HG03378 (cell line): ENCODE measurements at regions not wholly inside any gene's neighbourhood (a gene's known extent, or its start where the extent isn't known, plus 50 kb on each side); places are given as distances from the start of the nearest gene placed in this dataset.
"Not testable (repeated sequence)": the region's sequence is repeated elsewhere in the genome, so short reads cannot be mapped to it uniquely, and the experiment has no call there.

ENCODE experiments used
- ATAC-seq: cut with Tn5 transposase; IDR thresholded peaks from one replicate; pipeline ENCODE4 v1.9.1; 2021; ENCODE audit warnings: mild to moderate bottlenecking, moderate library complexity; ENCODE audit not compliant: unreplicated experiment

GRCh38 chr10:129042776-129043595, 424.1 kb upstream of the MGMT start:
- no peak for ATAC-seq

DNA sequence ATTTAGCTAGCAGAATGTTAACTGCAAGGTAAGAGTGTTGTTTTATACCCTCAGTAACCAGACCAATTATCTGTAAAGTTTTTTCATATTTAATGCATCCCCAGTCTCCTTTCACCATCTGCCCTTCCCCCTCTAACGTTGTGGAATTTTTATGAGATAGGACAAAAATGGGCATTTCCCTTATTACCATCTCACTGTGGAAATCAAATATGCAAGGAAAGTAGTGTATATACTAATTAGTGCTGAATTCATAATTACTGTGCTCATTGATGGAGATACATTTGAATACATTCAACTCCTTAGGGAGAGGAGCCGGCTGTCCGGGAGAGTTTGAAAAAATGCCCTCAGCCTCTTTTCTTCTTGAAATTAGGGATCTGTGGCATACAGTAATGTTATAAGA, 423.4 kb upstream of the MGMT start:
- ATAC-seq, result no peak

- no peak for ATAC-seq
Observed at GRCh38 chr10:129045599-129045998, 421.4 kb upstream of the MGMT start.

DNA sequence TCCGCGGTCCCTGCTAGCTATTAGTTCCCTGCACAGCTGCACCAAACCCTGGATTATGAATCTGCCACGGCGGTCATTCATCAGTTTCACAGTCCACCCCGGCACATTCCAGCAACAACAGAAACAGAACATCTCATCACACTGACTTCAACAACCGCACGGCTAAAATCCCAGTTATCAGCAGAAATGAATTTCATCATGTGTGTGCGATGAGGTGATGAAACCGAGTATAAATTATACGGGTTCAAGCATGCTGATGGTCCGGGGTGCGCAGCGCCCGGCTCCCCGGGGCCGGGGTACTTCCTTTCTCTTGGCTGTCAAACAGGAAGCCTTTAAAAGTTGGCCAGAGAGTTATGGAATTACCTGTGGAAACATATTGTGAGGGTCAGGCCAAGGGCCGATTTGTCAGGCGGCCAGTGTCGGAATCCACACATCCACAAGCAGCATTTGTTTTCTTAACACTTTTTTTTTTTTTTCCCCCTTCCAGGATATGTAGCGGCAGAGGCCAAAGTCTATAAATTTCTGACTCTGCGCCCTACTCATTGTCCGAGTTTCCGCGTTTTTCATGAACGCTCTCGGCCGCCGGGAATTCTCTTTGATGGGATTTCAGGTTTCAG, 420.9 kb upstream of the MGMT start:
- no peak for ATAC-seq

- no peak for ATAC-seq
Observed at GRCh38 chr10:129046962-129047361, 420.1 kb upstream of the MGMT start.

- no peak for ATAC-seq
Observed at GRCh38 chr10:129047600-129047999, 419.4 kb upstream of the MGMT start.

DNA sequence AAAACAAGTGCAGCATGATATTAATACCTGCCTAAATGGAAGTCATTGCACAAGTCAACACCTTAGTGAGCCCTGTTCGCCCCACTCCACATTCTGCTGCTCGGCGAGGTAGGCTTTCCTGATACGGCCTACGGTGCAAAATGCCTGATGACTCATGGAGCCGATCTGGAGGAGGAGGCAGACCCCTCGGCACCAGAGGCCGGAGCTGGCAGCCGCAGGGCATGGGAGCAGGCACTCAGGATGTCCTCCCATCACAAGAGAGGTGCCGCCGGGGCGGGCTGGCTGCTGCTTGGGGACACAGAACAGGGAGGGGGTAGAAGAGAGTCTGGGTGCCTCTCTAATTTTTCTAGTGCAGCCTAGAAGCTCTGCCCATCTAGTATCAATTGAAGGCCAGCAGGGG, 418.5 kb upstream of the MGMT start:
- no peak for ATAC-seq

- ATAC-seq, result no peak
Observed at GRCh38 chr10:129049501-129049900, 417.5 kb upstream of the MGMT start.

DNA sequence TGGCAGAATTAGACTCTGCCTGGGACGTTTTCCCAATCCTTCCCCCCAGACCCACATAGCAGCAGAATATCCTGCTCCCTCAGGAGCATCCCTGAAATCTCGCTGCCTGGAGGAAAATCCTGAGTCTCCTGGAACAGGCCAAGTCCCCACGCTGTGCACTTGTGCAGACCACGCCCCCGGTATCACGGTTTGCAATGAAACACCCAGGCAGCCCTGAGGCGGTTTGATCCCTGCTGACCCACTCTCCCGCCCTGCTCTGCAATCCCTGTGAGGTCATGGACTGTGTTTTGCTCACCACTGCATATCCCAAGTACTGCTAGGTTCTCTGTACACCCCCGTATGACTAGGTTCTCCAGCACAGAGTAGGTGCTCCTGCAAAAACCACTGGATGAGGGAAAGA, 411.8 kb upstream of the MGMT start:
- no peak for ATAC-seq

DNA sequence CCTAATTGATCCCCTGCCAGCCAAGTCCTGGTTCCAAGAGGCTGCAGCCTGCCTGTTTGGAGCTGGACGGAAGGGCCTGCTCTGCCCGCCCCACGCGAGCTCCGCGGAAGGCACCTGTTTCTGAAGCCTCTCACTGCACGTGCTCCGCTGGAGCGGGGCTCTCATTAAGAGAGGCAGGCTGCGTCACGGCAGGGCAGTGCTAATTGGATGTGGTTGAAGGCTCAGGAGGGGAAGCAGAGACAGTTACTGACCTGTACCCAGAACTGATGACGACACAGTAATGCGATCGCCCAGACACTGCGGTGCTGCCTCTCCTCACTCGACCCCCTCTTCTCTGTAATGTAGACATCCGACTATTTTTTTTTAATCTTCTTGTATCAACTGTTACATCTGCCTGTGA, 411.1 kb upstream of the MGMT start:
- ATAC-seq, result no peak

GRCh38 chr10:129056734-129057689, 410.0 kb upstream of the MGMT start:
- peak; percentile 22 for ATAC-seq

GRCh38 chr10:129057856-129058663, 409.0 kb upstream of the MGMT start:
- peak; percentile 89 for ATAC-seq

- ATAC-seq, result no peak
Observed at GRCh38 chr10:129058664-129059155, 408.3 kb upstream of the MGMT start.

DNA sequence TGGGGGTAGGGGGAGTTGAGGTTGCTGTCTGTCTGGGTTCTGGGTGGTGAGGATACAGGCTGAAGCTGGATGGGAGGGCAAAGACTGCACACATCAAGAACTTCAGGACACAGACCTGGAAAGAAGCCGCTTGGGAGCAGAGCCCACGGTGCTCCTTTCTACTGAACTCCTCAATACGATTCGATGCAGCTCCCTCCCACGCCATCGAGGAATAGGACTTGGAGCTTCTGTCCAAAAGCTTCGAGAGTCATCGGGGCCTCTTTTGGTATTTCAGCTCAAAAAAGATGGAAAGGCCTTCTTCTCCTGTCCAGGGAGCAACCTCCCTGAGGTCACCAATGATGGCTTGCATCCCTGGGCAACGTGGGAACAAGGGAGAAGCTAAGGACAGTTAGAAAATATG, 407.1 kb upstream of the MGMT start:
- ATAC-seq, result no peak

- ATAC-seq, result no peak
Observed at GRCh38 chr10:129063212-129063611, 403.8 kb upstream of the MGMT start.

- no peak for ATAC-seq
Observed at GRCh38 chr10:129063877-129064276, 403.2 kb upstream of the MGMT start.

GRCh38 chr10:129066529-129066928, 400.5 kb upstream of the MGMT start:
- not testable (repeated sequence) for ATAC-seq

DNA sequence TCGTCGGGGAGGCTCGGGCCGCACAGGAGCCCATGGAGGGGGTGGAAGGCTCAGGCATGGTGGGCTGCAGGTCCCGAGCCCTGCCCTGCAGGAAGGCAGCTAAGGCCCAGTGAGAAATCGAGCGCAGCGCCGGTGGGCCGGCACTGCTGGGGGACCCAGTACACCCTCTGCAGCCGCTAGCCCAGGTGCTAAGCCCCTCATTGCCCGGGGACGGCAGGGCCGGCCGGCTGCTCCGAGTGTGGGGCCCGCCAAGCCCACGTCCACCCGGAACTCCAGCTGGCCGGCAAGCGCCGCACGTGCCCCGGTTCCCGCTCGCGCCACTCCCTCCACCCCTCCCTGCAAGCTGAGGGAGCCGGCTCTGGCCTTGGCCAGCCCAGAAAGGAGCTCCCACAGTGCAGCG, 395.6 kb upstream of the MGMT start:
- not testable (repeated sequence) for ATAC-seq

DNA sequence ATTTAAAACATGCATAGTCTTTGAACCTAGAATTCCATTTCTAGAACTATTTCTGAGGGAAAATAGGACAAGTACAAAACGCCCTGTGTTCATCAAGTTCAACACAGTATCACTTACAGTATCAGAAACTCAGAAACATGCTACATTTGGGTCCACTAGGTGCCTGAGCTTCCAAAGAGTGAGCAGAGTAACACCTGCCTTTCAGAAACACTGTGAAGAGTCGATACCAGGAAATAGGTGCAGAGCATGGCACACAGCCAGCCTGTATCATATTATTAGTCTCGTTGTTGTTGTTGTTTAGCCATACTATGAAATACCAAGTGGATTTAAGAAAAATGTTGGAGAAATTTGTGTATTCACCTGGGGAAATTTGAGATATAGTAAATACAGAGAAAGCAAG, 392.1 kb upstream of the MGMT start:
- no peak for ATAC-seq

GRCh38 chr10:129075508-129075907, 391.5 kb upstream of the MGMT start:
- no peak for ATAC-seq
